ENCODE measurements at regions not wholly inside any gene's neighbourhood (a gene's known extent, or its start where the extent isn't known, plus 50 kb on each side); places are given as distances from the start of the nearest gene placed in this dataset.
"Not testable (repeated sequence)": the region's sequence is repeated elsewhere in the genome, so short reads cannot be mapped to it uniquely, and the experiment has no call there.

DNA sequence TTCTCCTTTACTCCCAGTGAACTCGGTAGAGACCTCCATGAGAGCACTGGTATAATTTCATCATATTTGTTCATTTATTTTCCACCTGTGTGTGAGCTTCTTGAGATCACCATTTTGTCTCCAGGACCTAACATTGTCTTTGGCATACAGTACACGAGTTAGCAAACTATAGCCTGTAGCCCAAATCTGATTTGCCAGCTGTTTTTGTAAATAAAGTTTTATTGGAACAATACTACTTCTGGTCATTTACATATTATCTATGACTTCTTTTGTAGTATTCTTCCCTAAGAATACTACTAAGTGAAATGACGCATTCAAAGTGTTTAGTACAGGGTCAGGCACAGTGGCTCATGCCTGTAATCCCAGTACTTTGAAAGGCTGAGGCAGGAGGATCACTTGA is 449.5 kb downstream of the PLPP3 start:
- Mint-ChIP-seq H3K4me3 (no peak overlapping the region), H3K27me3 (peaks cover 2% of the 10 kb centered on the region), H3K36me3 (no peaks in the 10 kb centered on the region), H3K27ac (no peak overlapping the region), H3K4me1 (ENCODE audit: low read depth) (no peaks in the 10 kb centered on the region), H3K9me3 (no peaks in the 10 kb centered on the region)
- CTCF ChIA-PET = no interaction called here
- DNase-seq = no peak
- POLR2A ChIA-PET = no interaction called here
- intact Hi-C loops (cut with micrococcal nuclease) = no loop called here

DNA sequence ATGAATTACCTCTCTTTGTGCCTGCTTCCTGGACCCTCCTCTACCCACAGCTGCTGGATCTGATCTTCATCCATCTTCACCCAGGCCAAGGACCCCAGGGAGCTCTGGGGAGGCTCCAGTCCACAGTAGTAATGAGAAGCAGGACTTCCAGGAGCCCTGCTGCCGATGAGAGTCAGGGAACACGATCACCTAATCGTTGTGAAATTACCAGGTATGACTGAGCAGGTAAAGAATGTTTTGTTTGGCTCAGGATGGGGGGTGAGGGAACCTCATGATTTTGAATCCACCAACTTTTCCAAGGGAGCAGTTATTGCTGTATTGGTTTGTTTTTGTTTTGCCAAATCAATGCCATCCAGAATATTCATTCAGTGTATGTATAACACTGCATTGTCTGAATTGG is 454.0 kb downstream of the PLPP3 start:
- Mint-ChIP-seq H3K36me3 (no peaks in the 10 kb centered on the region), H3K27ac (no peak overlapping the region), H3K27me3 (no peaks in the 10 kb centered on the region), H3K4me1 (ENCODE audit: low read depth) (no peaks in the 10 kb centered on the region), H3K9me3 (peaks cover 10% of the 10 kb centered on the region), H3K4me3 (no peak overlapping the region)
- ChIA-PET POLR2A (no interaction called here), CTCF (no interaction called here)
- intact Hi-C loops (cut with micrococcal nuclease) = no loop called here
- no peak for DNase-seq

DNA sequence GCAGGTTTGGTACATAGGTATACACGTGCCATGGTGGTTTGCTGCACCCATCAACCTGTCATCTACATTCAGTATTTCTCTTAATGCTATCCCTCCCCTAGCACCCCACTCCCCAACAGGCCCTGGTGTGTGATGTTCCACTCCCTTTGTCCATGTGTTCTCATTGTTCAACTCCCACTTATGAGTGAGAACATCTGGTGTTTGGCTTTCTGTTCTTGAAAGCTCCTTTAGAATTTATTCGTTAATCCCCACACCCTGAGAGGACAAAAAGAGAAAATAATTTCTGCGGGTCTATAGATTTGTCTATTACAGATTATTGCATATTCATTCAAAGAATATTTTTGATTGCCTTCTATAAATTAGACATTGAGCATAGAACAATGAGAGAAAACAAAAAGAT is 455.5 kb downstream of the PLPP3 start:
- ChIA-PET CTCF (no interaction called here), POLR2A (no interaction called here)
- Mint-ChIP-seq H3K36me3 (no peaks in the 10 kb centered on the region), H3K4me1 (ENCODE audit: low read depth) (no peaks in the 10 kb centered on the region), H3K27me3 (no peaks in the 10 kb centered on the region), H3K4me3 (no peak overlapping the region), H3K9me3 (peaks cover 10% of the 10 kb centered on the region), H3K27ac (no peak overlapping the region)
- DNase-seq = no peak
- intact Hi-C loops (cut with micrococcal nuclease) = no loop called here

DNA sequence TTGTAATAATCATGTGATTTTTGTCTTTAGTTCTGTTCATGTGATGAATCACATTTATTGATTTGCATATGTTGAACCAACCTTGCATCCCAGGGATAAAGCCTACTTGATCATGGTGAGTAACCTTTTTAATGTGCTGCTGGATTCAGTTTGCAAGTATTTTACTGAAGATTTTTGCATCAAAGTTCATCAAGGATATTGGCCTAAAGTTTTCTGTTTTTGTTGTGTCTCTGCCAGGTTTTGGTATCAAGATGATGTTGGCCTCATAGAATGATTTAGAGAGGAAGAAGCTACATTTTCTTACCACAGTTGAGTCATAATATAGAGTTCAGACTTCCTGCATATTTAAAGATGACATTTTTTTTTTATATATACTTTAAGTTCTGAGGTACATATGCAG is 455.9 kb downstream of the PLPP3 start:
- DNase-seq = no peak
- H3K4me1 Mint-ChIP-seq (ENCODE audit: low read depth) = no peaks in the 10 kb centered on the region
- H3K36me3 Mint-ChIP-seq = no peaks in the 10 kb centered on the region
- intact Hi-C loops (cut with micrococcal nuclease) = no loop called here
- ChIA-PET POLR2A (no interaction called here), CTCF (no interaction called here)
- H3K4me3 Mint-ChIP-seq = no peak overlapping the region
- H3K9me3 Mint-ChIP-seq = peaks cover 10% of the 10 kb centered on the region
- H3K27me3 Mint-ChIP-seq = no peaks in the 10 kb centered on the region
- H3K27ac Mint-ChIP-seq = no peak overlapping the region

DNA sequence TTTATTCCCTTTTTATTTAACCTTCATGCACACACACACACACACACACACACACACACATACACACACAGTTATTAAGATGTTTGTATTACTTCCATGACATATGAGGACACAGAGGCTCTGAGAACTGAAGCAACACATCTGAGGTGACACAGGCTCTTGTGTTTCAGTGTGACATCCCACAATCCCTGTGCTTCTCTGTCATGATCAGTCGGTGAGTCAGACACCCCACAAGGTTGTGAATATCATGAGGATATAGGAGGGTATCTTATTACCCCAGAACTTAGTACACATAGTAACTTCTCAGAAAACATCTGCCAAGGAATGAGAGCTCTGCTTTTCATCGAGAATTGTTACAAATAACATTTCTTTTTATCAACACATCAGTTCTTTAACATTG is 459.3 kb downstream of the PLPP3 start:
- Mint-ChIP-seq H3K4me3 (no peak overlapping the region), H3K9me3 (peaks cover 10% of the 10 kb centered on the region), H3K36me3 (no peaks in the 10 kb centered on the region), H3K27ac (no peak overlapping the region), H3K4me1 (ENCODE audit: low read depth) (no peaks in the 10 kb centered on the region), H3K27me3 (no peaks in the 10 kb centered on the region)
- DNase-seq = no peak
- intact Hi-C loops (cut with micrococcal nuclease) = no loop called here
- CTCF ChIA-PET = no interaction called here
- POLR2A ChIA-PET = no interaction called here

DNA sequence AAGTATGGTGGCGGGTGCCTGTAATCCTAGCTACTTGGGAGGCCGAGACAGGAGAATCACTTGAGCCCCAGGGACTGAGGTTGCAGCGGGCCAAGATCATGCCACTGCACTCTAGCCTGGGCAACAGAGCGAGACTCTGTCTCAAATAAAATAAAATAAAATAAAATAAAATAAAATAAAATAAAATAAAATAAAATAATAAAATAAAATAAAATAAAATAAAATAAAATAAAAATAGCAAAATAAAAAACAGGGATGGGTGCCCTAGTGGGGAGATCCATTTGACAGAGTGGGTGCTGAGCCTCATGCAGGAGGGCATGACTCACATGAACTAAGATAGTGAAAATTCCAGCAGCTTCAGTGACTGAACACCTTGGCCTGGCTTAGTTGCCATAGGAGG is 460.7 kb downstream of the PLPP3 start:
- not testable (repeated sequence) for H3K4me3 Mint-ChIP-seq

DNA sequence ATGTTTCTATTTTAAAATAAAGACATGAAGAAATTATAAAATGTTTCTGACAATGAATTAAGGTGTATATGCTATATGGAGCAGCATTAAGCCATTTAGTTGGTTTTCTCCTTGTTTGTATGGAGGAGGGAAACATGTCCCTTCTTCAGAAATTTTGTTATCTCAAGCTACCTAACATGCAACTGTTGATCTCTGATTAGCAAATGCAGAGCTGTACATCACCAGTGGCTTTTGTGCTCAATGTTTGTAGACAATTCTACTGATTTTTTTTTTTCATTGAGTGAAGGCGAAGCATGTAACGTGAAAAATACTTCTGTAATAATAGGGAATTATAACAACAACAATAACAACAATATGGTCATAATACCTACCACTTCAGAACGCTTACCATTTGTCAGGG is 463.7 kb downstream of the PLPP3 start:
- no peaks in the 10 kb centered on the region for H3K27me3 Mint-ChIP-seq
- DNase-seq = no peak
- H3K27ac Mint-ChIP-seq = no peak overlapping the region
- no peaks in the 10 kb centered on the region for H3K36me3 Mint-ChIP-seq
- ChIA-PET CTCF (interaction anchor here (0.6 kb wide), 1 partner anchor 455 kb away, joined by 5 read pairs; no protein-coding TSS in a partner anchor), POLR2A (no interaction called here)
- peaks cover 3% of the 10 kb centered on the region for H3K9me3 Mint-ChIP-seq
- no peak overlapping the region for H3K4me3 Mint-ChIP-seq
- H3K4me1 Mint-ChIP-seq (ENCODE audit: low read depth) = no peaks in the 10 kb centered on the region
- intact Hi-C loops (cut with micrococcal nuclease) = no loop called here

More for the DNA sequence above, 460.7 kb downstream of the PLPP3 start:
- DNase-seq; CTCF ChIA-PET; H3K4me1 Mint-ChIP-seq (ENCODE audit: low read depth); H3K27ac Mint-ChIP-seq; H3K36me3 Mint-ChIP-seq; intact Hi-C loops (cut with micrococcal nuclease); POLR2A ChIA-PET; H3K27me3 Mint-ChIP-seq: not testable (repeated sequence)
- H3K9me3 Mint-ChIP-seq = peaks cover 10% of the 10 kb centered on the region

DNA sequence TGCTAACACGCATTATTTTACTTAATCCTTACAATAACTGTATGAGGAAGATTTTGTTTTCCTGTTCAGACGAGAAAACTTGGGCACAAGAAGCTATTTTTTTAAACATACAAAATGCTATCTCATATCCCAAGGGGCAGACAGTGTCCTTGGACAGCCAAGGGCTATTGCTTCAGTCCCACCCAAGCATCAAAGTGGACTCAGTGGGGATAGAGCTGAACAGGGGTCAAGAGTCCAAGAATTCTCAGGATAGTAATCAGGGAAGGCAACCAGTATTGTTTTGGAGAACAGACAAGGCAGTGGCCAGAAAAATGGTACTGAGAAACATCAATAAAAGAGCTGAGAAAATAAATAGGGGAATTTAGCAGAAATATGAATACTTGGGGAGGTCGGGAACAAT is 465.7 kb downstream of the PLPP3 start:
- Mint-ChIP-seq H3K27ac (no peak overlapping the region), H3K36me3 (no peaks in the 10 kb centered on the region), H3K4me1 (ENCODE audit: low read depth) (no peaks in the 10 kb centered on the region), H3K9me3 (peaks cover 3% of the 10 kb centered on the region), H3K4me3 (no peak overlapping the region), H3K27me3 (no peaks in the 10 kb centered on the region)
- POLR2A ChIA-PET = no interaction called here
- DNase-seq = no peak
- CTCF ChIA-PET = no interaction called here
- intact Hi-C loops (cut with micrococcal nuclease) = no loop called here

DNA sequence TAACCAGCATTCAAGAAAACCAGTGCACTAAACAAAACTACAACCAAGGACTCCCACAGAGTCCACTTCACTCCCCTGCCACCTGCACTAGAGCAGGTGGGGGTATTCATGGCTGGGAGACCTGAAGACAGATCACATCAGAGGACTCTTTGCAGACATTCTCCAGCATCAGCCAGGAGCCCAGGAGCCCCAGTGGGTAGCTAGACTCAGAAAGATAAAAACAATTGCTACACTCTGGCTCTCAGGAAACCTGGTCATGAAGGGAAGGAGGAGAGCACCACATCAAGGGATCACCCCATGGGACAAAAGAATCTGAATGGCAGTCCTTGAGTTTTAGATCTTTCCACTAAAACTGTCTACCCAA is 472.1 kb downstream of the PLPP3 start:
- no peaks in the 10 kb centered on the region for H3K27me3 Mint-ChIP-seq
- H3K36me3 Mint-ChIP-seq = no peaks in the 10 kb centered on the region
- intact Hi-C loops (cut with micrococcal nuclease) = no loop called here
- ChIA-PET CTCF (no interaction called here), POLR2A (no interaction called here)
- H3K4me1 Mint-ChIP-seq (ENCODE audit: low read depth) = no peaks in the 10 kb centered on the region
- H3K9me3 Mint-ChIP-seq = peaks cover 20% of the 10 kb centered on the region
- no peak overlapping the region for H3K4me3 Mint-ChIP-seq
- H3K27ac Mint-ChIP-seq = no peak overlapping the region
- no peak for DNase-seq

DNA sequence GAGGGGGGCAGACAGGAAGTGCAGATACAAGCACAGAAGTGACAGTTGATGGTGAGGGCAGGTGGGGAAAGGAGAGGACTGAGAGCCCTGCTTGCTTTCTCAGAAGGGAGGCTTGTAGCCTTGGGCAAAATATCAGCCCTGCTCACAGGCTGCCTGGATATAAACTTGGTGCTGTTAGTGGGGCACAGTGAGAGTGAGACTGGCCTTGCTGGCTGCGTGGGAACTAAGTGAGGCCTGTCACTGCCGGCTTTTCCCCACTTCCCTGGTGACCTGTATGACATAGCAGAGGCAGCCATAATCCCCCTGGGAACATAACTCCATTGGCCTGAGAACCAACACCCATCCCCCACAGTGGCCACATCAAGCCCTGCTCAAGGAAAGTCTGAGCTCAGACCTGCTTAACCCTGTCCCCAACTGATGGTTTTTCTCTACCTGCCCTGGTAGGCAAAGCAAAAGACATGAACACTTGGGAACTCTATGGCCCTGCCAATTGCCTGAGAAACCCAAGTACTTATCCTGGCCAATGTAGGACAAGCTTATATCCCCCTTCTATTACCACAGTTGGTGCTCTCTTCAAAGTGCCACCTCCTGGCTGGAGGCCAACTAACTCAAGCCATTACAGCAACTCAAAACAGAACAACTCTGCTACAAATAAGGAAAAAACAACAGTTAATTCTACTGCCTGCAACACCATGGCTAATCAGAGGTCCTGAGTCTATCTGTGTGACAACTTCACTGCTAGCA is 472.7 kb downstream of the PLPP3 start:
- Mint-ChIP-seq H3K9me3 (peaks cover 20% of the 10 kb centered on the region), H3K4me3 (no peak overlapping the region), H3K4me1 (ENCODE audit: low read depth) (no peaks in the 10 kb centered on the region), H3K36me3 (no peaks in the 10 kb centered on the region), H3K27me3 (no peaks in the 10 kb centered on the region), H3K27ac (no peak overlapping the region)
- DNase-seq = no peak
- ChIA-PET CTCF (no interaction called here), POLR2A (no interaction called here)
- intact Hi-C loops (cut with micrococcal nuclease) = no loop called here

DNA sequence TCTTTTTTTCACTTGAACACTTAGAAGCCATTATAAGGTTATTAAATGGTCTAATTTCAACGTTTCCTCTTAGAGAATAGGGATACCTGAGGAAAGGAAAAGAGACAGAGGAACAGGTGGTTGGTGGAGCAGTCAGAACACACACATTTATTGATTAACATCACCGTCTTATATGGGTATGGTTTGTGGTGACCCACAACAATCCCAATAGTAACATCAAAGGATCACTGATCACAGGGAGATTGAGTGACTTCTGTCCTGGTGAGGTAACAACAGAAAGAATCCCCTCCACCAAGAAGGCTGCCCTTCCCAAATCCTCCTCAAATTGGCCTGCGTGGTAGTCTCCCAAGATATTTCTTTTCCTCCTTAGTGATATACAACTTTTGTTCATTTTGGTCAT is 474.0 kb downstream of the PLPP3 start:
- DNase-seq = no peak
- H3K27ac Mint-ChIP-seq = no peak overlapping the region
- H3K27me3 Mint-ChIP-seq = no peaks in the 10 kb centered on the region
- ChIA-PET POLR2A (no interaction called here), CTCF (no interaction called here)
- no peak overlapping the region for H3K4me3 Mint-ChIP-seq
- no peaks in the 10 kb centered on the region for H3K36me3 Mint-ChIP-seq
- H3K4me1 Mint-ChIP-seq (ENCODE audit: low read depth) = no peaks in the 10 kb centered on the region
- peaks cover 17% of the 10 kb centered on the region for H3K9me3 Mint-ChIP-seq
- intact Hi-C loops (cut with micrococcal nuclease) = no loop called here

DNA sequence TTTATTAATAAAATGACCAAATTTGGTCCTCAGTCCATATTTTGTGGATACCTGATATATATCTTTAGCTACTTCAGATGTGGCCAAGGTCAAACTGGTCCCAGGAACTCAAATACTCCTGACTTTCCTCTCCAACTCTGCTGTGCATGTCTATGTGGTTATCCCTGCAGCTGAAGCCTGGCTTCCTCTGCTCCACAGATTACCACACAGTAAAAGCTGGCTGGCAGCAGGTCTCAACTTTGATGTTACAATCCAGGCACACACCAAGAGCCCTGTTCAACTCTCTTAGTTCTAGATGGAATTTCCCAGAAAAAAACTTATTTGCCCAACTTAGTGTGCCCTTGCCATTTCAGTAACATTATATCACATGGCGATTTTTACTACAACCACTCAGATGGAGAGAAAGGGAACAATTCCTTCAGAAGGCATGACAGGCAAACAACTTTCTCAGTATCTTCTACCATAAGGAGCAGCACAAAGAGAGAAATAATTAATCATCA is 479.5 kb downstream of the PLPP3 start:
- no peaks in the 10 kb centered on the region for H3K27me3 Mint-ChIP-seq
- H3K36me3 Mint-ChIP-seq = no peaks in the 10 kb centered on the region
- no peak for DNase-seq
- no peak overlapping the region for H3K27ac Mint-ChIP-seq
- no peak overlapping the region for H3K4me3 Mint-ChIP-seq
- H3K9me3 Mint-ChIP-seq = peaks cover 6% of the 10 kb centered on the region
- H3K4me1 Mint-ChIP-seq (ENCODE audit: low read depth) = no peaks in the 10 kb centered on the region
- ChIA-PET POLR2A (no interaction called here), CTCF (no interaction called here)
- intact Hi-C loops (cut with micrococcal nuclease) = no loop called here

DNA sequence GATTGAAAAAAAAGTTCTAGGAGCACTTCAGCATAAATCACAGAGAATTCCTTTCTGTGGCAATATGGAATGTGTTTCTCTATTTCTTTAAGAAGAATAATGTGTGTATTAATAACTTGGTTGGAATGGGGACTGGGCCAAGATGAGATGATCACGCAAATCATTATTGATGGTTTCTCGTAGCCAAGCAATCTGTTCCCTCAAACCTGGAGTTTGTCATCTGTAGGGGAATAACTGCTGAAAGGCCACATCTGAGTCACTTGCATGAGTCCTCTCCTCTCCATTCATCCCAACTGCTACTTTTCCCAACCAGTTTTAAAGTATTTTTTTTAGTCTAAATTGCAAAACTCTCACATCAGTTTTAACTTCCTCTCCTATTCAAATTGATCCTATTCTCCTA is 480.4 kb downstream of the PLPP3 start:
- CTCF ChIA-PET = no interaction called here
- H3K36me3 Mint-ChIP-seq = no peaks in the 10 kb centered on the region
- POLR2A ChIA-PET = no interaction called here
- H3K4me1 Mint-ChIP-seq (ENCODE audit: low read depth) = no peaks in the 10 kb centered on the region
- intact Hi-C loops (cut with micrococcal nuclease) = no loop called here
- no peak overlapping the region for H3K27ac Mint-ChIP-seq
- no peak for DNase-seq
- no peak overlapping the region for H3K4me3 Mint-ChIP-seq
- H3K9me3 Mint-ChIP-seq = peaks cover under 1% of the 10 kb centered on the region
- H3K27me3 Mint-ChIP-seq = no peaks in the 10 kb centered on the region

Measured in activated CD4-positive, alpha-beta memory T cell treated with anti-CD3 and anti-CD28 coated beads for 36 hours (primary cell).